Mucosa of descending colon (tissue), 3 donors: ENCODE measurements at regions not wholly inside any gene's neighbourhood (a gene's known extent, or its start where the extent isn't known, plus 50 kb on each side); places are given as distances from the start of the nearest gene placed in this dataset.

ENCODE experiments used
- ATAC-seq: fragments of 200-7000 bp; cut with Tn5 transposase; one replicate; pipeline ENCODE4 v1.9.1; 2020; ENCODE audit warnings: mild to moderate bottlenecking, moderate library complexity
- DNase-seq, 3 donors: peaks; one replicate each; pipeline ENCODE4 v3.0.0-alpha.2; 2020
- H3K36me3 ChIP-seq: fragments of 200-600 bp; one replicate; pipeline ENCODE4 v1.8.0; 2021; ENCODE audit warnings: low read depth, mild to moderate bottlenecking
- H3K4me1 ChIP-seq: fragments of 200-600 bp; one replicate; pipeline ENCODE4 v1.8.0; 2021; ENCODE audit warnings: low read depth, mild to moderate bottlenecking
- H3K4me3 ChIP-seq: fragments of 200-600 bp; one replicate; pipeline ENCODE4 v1.8.0; 2021; ENCODE audit warnings: mild to moderate bottlenecking
- H3K9me3 ChIP-seq: fragments of 200-600 bp; one replicate; pipeline ENCODE4 v1.8.0; 2021; ENCODE audit warnings: mild to moderate bottlenecking
- intact Hi-C, 2 donors: fragments of 100-400 bp; cut with DNase I in 1 of 2; cut with micrococcal nuclease in 1 of 2; formaldehyde crosslinking; loops; one replicate each; pipeline versions ENCODE4 v1.11.0 to v1.11.1; 2022; cut with DNase I, micrococcal nuclease
- TF ChIP-seq, protein P1 (sequence below): fragments of 200-600 bp; IDR thresholded peaks from one replicate; pipeline ENCODE4 v1.8.0; 2022; ENCODE audit warnings: antibody characterized with exemption, mild to moderate bottlenecking
- donor health status: DM: no; HTN: no; CAD: no; lungs with moderate emphysema.
- donor health status: DM: no; HTN: no; CAD: no.
- donor health status: DM: no; HTN: yes; CAD: no.

DNA sequence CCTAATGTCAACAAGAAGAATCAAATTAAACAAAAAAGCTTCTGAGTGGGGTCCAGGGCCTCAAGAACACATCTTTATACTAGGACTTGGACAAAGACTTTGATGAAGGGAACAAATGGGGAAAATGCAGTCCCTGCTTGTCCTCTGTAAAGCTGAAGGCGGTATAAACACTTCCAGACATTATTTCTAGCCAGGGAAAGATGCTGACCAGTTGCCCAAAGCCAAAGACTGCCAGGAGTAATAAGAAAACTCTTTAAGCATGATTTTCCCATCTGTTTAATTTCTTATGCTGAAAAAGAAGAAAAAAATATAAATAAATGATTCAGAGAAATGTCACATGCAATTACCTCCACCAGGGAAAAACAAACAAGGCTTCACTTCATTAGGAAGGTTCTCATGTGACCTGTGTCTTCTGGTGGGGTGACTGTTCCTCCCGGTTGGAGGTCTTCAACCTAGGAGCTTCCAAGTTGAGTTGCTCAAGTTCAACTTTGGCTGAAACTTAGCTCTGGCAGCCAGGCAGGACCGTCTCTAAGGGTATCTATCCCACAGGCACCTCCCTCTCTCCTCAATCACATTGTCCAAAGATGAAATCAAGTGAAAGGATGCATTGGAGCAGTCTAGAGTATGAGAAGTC lies 65.2 kb upstream of the KCNE2 start:
- no peaks in the 10 kb centered on the region for H3K4me1 ChIP-seq
- no peaks in the 10 kb centered on the region for H3K9me3 ChIP-seq
- no peak for DNase-seq
- intact Hi-C loops, result no loop called here
- H3K36me3 ChIP-seq, result no peaks in the 10 kb centered on the region
- H3K4me3 ChIP-seq, result no peak overlapping the region
- ATAC-seq, result no peak
- TF ChIP-seq, protein P1, sequence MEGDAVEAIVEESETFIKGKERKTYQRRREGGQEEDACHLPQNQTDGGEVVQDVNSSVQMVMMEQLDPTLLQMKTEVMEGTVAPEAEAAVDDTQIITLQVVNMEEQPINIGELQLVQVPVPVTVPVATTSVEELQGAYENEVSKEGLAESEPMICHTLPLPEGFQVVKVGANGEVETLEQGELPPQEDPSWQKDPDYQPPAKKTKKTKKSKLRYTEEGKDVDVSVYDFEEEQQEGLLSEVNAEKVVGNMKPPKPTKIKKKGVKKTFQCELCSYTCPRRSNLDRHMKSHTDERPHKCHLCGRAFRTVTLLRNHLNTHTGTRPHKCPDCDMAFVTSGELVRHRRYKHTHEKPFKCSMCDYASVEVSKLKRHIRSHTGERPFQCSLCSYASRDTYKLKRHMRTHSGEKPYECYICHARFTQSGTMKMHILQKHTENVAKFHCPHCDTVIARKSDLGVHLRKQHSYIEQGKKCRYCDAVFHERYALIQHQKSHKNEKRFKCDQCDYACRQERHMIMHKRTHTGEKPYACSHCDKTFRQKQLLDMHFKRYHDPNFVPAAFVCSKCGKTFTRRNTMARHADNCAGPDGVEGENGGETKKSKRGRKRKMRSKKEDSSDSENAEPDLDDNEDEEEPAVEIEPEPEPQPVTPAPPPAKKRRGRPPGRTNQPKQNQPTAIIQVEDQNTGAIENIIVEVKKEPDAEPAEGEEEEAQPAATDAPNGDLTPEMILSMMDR, result no peak

DNA sequence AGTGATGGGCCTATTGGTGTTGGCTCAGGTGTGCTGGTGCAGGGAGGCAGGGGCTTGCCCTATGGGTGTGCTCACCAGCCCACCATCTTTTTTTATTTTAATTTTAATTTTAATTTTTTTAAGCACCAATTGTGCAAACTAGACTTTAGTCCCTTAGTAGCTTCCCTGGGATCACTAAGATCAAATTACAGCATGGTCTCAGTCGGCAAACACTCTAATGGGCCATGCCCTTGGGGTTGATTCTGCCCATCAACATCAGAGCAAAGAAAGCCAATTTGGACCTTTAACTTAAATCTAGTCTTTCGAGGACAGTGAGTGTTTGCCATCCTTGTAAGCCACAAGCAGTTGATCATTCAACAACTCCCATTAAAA lies 64.7 kb upstream of the KCNE2 start:
- ATAC-seq (no peak), DNase-seq (no peak)
- intact Hi-C loops, result no loop called here
- H3K36me3 ChIP-seq, result no peaks in the 10 kb centered on the region
- H3K4me1 ChIP-seq, result no peaks in the 10 kb centered on the region
- no peak overlapping the region for H3K4me3 ChIP-seq
- TF ChIP-seq, protein P1, result no peak
- H3K9me3 ChIP-seq, result no peaks in the 10 kb centered on the region

DNA sequence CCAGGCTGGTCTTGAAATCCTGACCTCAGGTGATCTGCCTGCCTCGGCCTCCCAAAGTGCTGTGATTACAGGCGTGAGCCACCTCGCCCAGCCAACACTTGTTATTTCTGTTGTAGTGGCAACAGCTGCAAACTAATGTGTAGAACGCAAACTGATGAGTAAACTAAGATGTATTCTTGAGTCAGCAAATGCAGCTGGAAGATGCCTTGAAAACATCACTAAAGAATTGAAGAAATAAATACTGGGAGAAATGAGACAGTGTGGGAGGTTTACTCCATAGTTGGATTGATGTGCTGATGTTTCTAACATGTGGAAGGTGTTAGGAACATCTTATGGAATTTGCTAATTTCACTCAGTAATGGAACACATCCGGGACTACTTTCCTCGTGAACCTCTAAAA lies 61.3 kb upstream of the KCNE2 start:
- intact Hi-C loops, result no loop called here
- Histone ChIP-seq H3K4me1 (no peaks in the 10 kb centered on the region), H3K9me3 (no peaks in the 10 kb centered on the region), H3K4me3 (no peak overlapping the region), H3K36me3 (no peaks in the 10 kb centered on the region)
- ATAC-seq (no peak), DNase-seq (no peak)
- TF ChIP-seq, protein P1, result no peak

DNA sequence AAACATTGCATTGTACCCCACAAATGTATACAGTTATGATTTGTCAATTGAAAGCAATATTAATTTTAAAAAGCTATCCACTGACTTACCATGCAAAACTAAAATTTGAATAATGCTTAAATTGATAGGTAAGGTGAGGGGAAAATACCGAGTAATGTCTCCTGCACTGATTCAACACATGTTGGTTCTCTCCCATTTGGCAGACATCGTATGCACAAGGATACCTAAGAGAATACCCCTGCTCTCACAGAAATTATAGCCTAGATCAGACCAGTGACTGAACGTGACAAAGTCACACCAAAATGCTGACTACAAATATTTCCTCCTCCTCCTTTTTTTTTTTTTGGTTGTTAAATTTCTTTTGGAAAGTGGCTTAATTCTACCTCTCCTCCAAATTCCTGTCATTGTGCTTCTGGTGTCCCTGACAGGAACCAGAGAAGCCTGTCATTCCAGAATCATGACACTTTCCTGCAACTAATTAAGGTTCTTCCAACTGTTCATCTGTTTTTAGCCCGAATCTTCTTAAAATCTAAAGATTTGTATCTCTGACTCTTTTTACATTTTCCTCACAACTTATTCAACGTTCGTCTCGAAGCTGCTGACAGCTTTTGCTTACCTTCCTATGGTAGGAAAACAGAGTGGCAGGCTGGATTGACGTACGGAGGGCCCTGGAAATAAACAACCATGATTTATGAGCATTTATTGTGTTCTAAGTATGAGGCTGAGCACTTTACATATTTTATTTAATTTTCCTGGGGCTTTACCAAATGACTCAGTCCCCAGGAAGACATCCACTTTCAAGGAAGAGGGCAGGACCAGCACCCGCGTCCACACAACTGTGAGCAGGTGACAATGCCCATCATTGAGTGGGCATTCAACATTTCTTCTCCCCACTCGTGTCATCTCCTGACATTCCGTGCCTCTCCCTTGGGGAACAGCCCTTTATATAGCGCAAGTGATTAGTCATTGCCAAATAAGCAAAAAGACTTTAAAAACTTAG lies 57.9 kb upstream of the KCNE2 start:
- H3K9me3 ChIP-seq, result no peaks in the 10 kb centered on the region
- H3K4me1 ChIP-seq, result no peaks in the 10 kb centered on the region
- intact Hi-C loops, result no loop called here
- DNase-seq, result no peak
- no peak overlapping the region for H3K4me3 ChIP-seq
- ATAC-seq, result no peak
- no peaks in the 10 kb centered on the region for H3K36me3 ChIP-seq
- TF ChIP-seq, protein P1, result no peak

DNA sequence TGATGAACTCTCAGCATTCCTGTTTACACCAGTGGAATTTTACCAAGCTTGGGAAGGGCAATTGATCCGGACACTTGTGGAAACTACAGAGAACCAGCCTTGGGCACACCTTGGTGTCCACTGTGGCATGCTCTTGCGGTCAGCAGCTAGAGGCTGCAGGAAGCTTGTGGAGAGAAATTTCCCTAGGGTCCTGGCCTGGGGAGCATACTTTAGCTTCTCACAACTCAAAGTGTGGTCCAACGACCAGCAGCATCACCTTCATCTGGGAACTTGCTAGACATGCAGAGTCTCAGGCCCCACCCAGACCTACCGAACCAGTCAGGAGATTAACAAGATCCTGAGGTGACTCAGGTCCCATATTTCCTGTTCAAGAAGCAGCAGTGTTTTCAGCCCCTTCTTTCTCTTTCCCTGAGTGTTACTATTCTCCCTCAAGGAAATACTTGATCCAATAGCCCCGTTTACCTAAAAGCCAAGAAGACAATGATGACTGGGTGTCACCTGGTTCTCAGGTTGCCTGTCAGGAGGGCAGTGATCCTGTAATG lies 55.7 kb upstream of the KCNE2 start:
- intact Hi-C loops, result no loop called here
- H3K9me3 ChIP-seq, result no peaks in the 10 kb centered on the region
- ATAC-seq, result no peak
- no peak for DNase-seq
- no peaks in the 10 kb centered on the region for H3K36me3 ChIP-seq
- no peak overlapping the region for H3K4me3 ChIP-seq
- TF ChIP-seq, protein P1, result no peak
- no peaks in the 10 kb centered on the region for H3K4me1 ChIP-seq
